NCI-H2171 treated with DMSO at 0.1 percent for 48 hours (cell line): ENCODE measurements at regions not wholly inside any gene's neighbourhood (a gene's known extent, or its start where the extent isn't known, plus 50 kb on each side); places are given as distances from the start of the nearest gene placed in this dataset.

ENCODE experiments used
- DNase-seq: peaks from one replicate; lab custom pipeline; 2025; lab: John Stamatoyannopoulos, UW

- DNase-seq, result no peak
These were observed 269.0 kb upstream of the SLC10A2 start for GRCh38 chr13:103335241-103335640.

- DNase-seq, result no peak
These were observed 265.7 kb upstream of the SLC10A2 start for GRCh38 chr13:103331924-103332323.

GRCh38 chr13:103328899-103329298 is 262.7 kb upstream of the SLC10A2 start:
- no peak for DNase-seq

- DNase-seq, result no peak
These were observed 260.1 kb upstream of the SLC10A2 start for GRCh38 chr13:103326326-103326725.

GRCh38 chr13:103325672-103326071 is 259.5 kb upstream of the SLC10A2 start:
- no peak for DNase-seq

- DNase-seq, result no peak
These were observed 258.4 kb upstream of the SLC10A2 start for GRCh38 chr13:103324641-103325040.

- peak; percentile 52 for DNase-seq
These were observed 249.5 kb upstream of the SLC10A2 start for GRCh38 chr13:103315711-103316110.

GRCh38 chr13:103312467-103312866 is 246.2 kb upstream of the SLC10A2 start:
- DNase-seq, result no peak

- DNase-seq, result no peak
These were observed 242.4 kb upstream of the SLC10A2 start for GRCh38 chr13:103308667-103309066.

- no peak for DNase-seq
These were observed 239.9 kb upstream of the SLC10A2 start for GRCh38 chr13:103306163-103306562.

GRCh38 chr13:103303078-103303651 is 236.9 kb upstream of the SLC10A2 start:
- no peak for DNase-seq

- DNase-seq, result no peak
These were observed 236.5 kb upstream of the SLC10A2 start for GRCh38 chr13:103302676-103303075.

GRCh38 chr13:103299079-103299478 is 232.9 kb upstream of the SLC10A2 start:
- DNase-seq, result no peak

- DNase-seq, result no peak
These were observed 230.9 kb upstream of the SLC10A2 start for GRCh38 chr13:103297083-103297482.

- DNase-seq, result peak; percentile 67
These were observed 225.8 kb upstream of the SLC10A2 start for GRCh38 chr13:103291798-103292572.

GRCh38 chr13:103291226-103291625 is 225.0 kb upstream of the SLC10A2 start:
- DNase-seq, result no peak

- DNase-seq, result no peak
These were observed 223.5 kb upstream of the SLC10A2 start for GRCh38 chr13:103289681-103290080.

GRCh38 chr13:103288114-103288513 is 221.9 kb upstream of the SLC10A2 start:
- DNase-seq, result no peak

GRCh38 chr13:103287659-103288058 is 221.4 kb upstream of the SLC10A2 start:
- DNase-seq, result no peak

- DNase-seq, result no peak
These were observed 218.2 kb upstream of the SLC10A2 start for GRCh38 chr13:103284466-103284865.

GRCh38 chr13:103283451-103283820 is 217.2 kb upstream of the SLC10A2 start:
- no peak for DNase-seq

GRCh38 chr13:103282571-103283450 is 216.6 kb upstream of the SLC10A2 start:
- DNase-seq, result no peak
